Esophagus squamous epithelium (tissue), 4 donors: ENCODE measurements at regions not wholly inside any gene's neighbourhood (a gene's known extent, or its start where the extent isn't known, plus 50 kb on each side); places are given as distances from the start of the nearest gene placed in this dataset.

ENCODE experiments used
- CTCF ChIP-seq, 6 experiments: fragments of 450-650 bp in 4 of 6; fragments of 200-600 bp in 2 of 6; sonication (generic) in 2 of 6; IDR thresholded peaks; one replicate each; pipeline ENCODE4 v1.5.1; 2016 to 2019; ENCODE audit warnings: antibody characterized with exemption in 6 of 6, mild to moderate bottlenecking in 4 of 6, moderate library complexity in 4 of 6
- POLR2A ChIP-seq, 4 donors: fragments of 450-650 bp; IDR thresholded peaks; one replicate each; pipeline ENCODE4 v1.6.1; 2017; ENCODE audit warnings: antibody characterized with exemption in 4 of 4, mild to moderate bottlenecking in 4 of 4, moderate library complexity in 3 of 4

- TF ChIP-seq CTCF (IDR thresholded peaks at IDR 0.05) (no peak), POLR2A (IDR thresholded peaks at IDR 0.05) (no peak)
Measured at GRCh38 chr18:68566991-68567390, 147.9 kb downstream of the TMX3 start.
